Neural cell (in vitro differentiated cells): ENCODE measurements at regions not wholly inside any gene's neighbourhood (a gene's known extent, or its start where the extent isn't known, plus 50 kb on each side); places are given as distances from the start of the nearest gene placed in this dataset.

Experiments used
- H2AFZ ChIP-seq: fragments of 200-600, 300-800 bp; sonication (generic), shearing (Covaris generic); 2 replicates; pipeline ENCODE4 v1.6.0; 2014; ENCODE audit warnings: low read depth, mild to moderate bottlenecking, antibody characterized with exemption, low read length, moderate library complexity
- H3F3A ChIP-seq: fragments of 200-600 bp; shearing (Covaris generic); 2 replicates; pipeline ENCODE4 v1.6.1; 2016; ENCODE audit warnings: mild to moderate bottlenecking, moderate library complexity, mixed read lengths, antibody characterized with exemption, low read length; ENCODE audit not compliant: insufficient read depth, poor library complexity, severe bottlenecking
- H3K27ac ChIP-seq: fragments of 200-600, 300-800 bp; sonication (generic), shearing (Covaris generic); 2 replicates; pipeline ENCODE4 v1.5.1; 2014; ENCODE audit warnings: mild to moderate bottlenecking, low read length, moderate library complexity
- H3K27me3 ChIP-seq: fragments of 300-800, 200-600 bp; sonication (generic), shearing (Covaris generic); 2 replicates; pipeline ENCODE4 v1.6.0; 2014; ENCODE audit warnings: mild to moderate bottlenecking, low read depth, low read length, moderate library complexity; ENCODE audit not compliant: insufficient read depth
- H3K36me3 ChIP-seq: fragments of 300-800, 200-600 bp; sonication (generic), shearing (Covaris generic); 2 replicates; pipeline ENCODE4 v1.5.1; 2014; ENCODE audit warnings: mild to moderate bottlenecking, antibody characterized with exemption, low read length, moderate library complexity; ENCODE audit not compliant: insufficient read depth
- H3K4me2 ChIP-seq: fragments of 300-800, 200-600 bp; sonication (generic), shearing (Covaris generic); 2 replicates; pipeline ENCODE4 v1.6.0; 2014; ENCODE audit warnings: mild to moderate bottlenecking, low read length
- H3K4me3 ChIP-seq: fragments of 300-800, 200-600 bp; sonication (generic), shearing (Covaris generic); 2 replicates; pipeline ENCODE4 v1.5.1; 2014; ENCODE audit warnings: mild to moderate bottlenecking, low read length, moderate library complexity
- H3K79me2 ChIP-seq: fragments of 200-600 bp; shearing (Covaris generic); replicated peaks from 2 replicates; pipeline ENCODE4 v1.6.0; 2014; ENCODE audit warnings: mild to moderate bottlenecking, low read length, moderate library complexity; ENCODE audit not compliant: insufficient read depth
- H3K9ac ChIP-seq: fragments of 300-800, 200-600 bp; sonication (generic), shearing (Covaris generic); 2 replicates; pipeline ENCODE4 v1.6.1; 2016; ENCODE audit warnings: mild to moderate bottlenecking, low read length, mixed read lengths
- H3K9me2 ChIP-seq: fragments of 200-600 bp; shearing (Covaris generic); 2 replicates; pipeline ENCODE4 v1.6.1; 2016; ENCODE audit warnings: mild to moderate bottlenecking, low read length, mixed read lengths; ENCODE audit not compliant: insufficient read depth
- H3K9me3 ChIP-seq: fragments of 200-600, 300-800 bp; sonication (generic), shearing (Covaris generic); 2 replicates; pipeline ENCODE4 v1.6.1; 2016; ENCODE audit warnings: mild to moderate bottlenecking, mixed run types, low read length, moderate library complexity, mixed read lengths
- H4K20me1 ChIP-seq: fragments of 200-600 bp; shearing (Covaris generic); 2 replicates; pipeline ENCODE4 v1.6.1; 2016; ENCODE audit warnings: mild to moderate bottlenecking, mixed run types; ENCODE audit not compliant: insufficient read depth
- EP300 ChIP-seq: fragments of 450-650 bp; conservative IDR thresholded peaks from 2 replicates; pipeline ENCODE4 v1.6.1; 2014; ENCODE audit warnings: antibody characterized with exemption, mild to moderate bottlenecking, moderate library complexity; ENCODE audit not compliant: poor library complexity, severe bottlenecking
- EZH2 ChIP-seq: fragments of 200-600, 300-800 bp; shearing (Covaris generic), sonication (generic); IDR thresholded peaks from 2 replicates; pipeline ENCODE4 v1.6.1; 2014; ENCODE audit warnings: antibody characterized with exemption, low read length, borderline replicate concordance, mild to moderate bottlenecking; ENCODE audit not compliant: insufficient read depth, poor library complexity, severe bottlenecking
- MXI1 ChIP-seq: fragments of 450-650 bp; conservative IDR thresholded peaks from 2 replicates; pipeline ENCODE4 v1.6.1; 2014; ENCODE audit warnings: antibody characterized with exemption, mild to moderate bottlenecking; ENCODE audit not compliant: poor library complexity, severe bottlenecking
- POLR2AphosphoS5 ChIP-seq: IDR thresholded peaks from 2 replicates; pipeline ENCODE4 v1.6.1; 2012
- RAD21 ChIP-seq: fragments of 450-650 bp; conservative IDR thresholded peaks from 2 replicates; pipeline ENCODE4 v1.6.1; 2014; ENCODE audit warnings: antibody characterized with exemption, mild to moderate bottlenecking, moderate library complexity
- SMC3 ChIP-seq: fragments of 450-650 bp; conservative IDR thresholded peaks from 2 replicates; pipeline ENCODE4 v1.6.1; 2014; ENCODE audit warnings: antibody characterized with exemption, mild to moderate bottlenecking, moderate library complexity; ENCODE audit not compliant: poor library complexity
- TAF1 ChIP-seq: IDR thresholded peaks from 2 replicates; pipeline ENCODE4 v1.6.1; 2012; ENCODE audit warnings: low read depth
- TF ChIP-seq, protein P1 (sequence below): fragments of 450-650 bp; IDR thresholded peaks from 2 replicates; pipeline ENCODE4 v1.5.1; 2014; ENCODE audit warnings: antibody characterized with exemption, mild to moderate bottlenecking, moderate library complexity; ENCODE audit not compliant: poor library complexity, severe bottlenecking
- TF ChIP-seq, protein P2 (sequence below): IDR thresholded peaks from 2 replicates; pipeline ENCODE4 v1.6.1; 2012; ENCODE audit warnings: borderline replicate concordance

DNA sequence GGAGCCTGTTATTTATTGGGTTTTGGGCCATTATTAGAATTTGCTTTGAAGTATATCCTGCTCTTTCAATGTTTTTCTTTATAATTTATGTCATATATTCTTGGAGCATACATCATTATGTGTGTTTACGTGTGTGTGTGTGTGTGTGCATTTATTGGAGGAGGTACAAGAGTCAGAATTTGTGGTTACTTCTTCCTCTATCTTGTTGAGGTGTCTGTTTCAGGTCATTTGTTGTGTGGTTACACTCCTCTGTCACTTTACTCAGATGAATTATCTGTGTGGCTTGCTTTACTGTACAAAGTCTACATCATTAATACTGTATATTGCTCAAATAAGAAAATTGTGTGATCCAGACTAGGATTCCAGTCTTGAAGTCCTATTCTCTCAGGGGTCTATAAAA, 1957.4 kb upstream of the TENM3 start:
- H2AFZ ChIP-seq = no peak overlapping the region
- H3K9ac ChIP-seq = no peak overlapping the region
- no peaks in the 10 kb centered on the region for H3K36me3 ChIP-seq
- H3K27ac ChIP-seq = no peak overlapping the region
- no peaks in the 10 kb centered on the region for H4K20me1 ChIP-seq
- TF ChIP-seq TAF1 (no peak), SMC3 (no peak)
- no peak overlapping the region for H3K4me2 ChIP-seq
- H3K9me2 ChIP-seq = no peaks in the 10 kb centered on the region
- no peaks in the 10 kb centered on the region for H3K79me2 ChIP-seq
- H3K9me3 ChIP-seq = no peaks in the 10 kb centered on the region
- H3K27me3 ChIP-seq = no peaks in the 10 kb centered on the region
- no peak overlapping the region for H3K4me3 ChIP-seq
- no peaks in the 10 kb centered on the region for H3F3A ChIP-seq

DNA sequence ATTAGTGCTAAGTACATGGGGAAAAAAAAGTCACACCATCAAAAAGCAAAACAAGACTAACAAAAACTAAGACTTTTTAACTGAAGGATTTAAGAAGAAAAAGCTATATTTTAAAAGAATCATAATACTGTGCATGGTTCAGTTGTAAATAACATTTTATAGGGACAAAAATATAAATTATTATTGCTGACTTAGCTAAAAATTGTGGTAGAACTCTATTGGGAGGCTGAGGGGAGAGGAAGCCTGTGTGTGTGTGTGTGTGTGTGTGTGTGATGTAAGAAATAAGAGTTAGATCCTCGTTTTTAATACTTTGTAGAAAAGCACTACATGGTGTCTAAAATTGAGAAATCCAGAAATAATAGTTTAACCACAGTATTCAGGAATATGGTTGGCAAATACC, 1950.9 kb upstream of the TENM3 start:
- H3K27me3 ChIP-seq = no peaks in the 10 kb centered on the region
- H3K4me3 ChIP-seq = no peak overlapping the region
- H3K36me3 ChIP-seq = no peaks in the 10 kb centered on the region
- no peaks in the 10 kb centered on the region for H3K79me2 ChIP-seq
- no peak overlapping the region for H2AFZ ChIP-seq
- H4K20me1 ChIP-seq = no peaks in the 10 kb centered on the region
- no peaks in the 10 kb centered on the region for H3K9me2 ChIP-seq
- no peak overlapping the region for H3K9ac ChIP-seq
- H3K27ac ChIP-seq = no peak overlapping the region
- no peak for TF ChIP-seq EP300
- no peak for TF ChIP-seq SMC3
- no peak for TF ChIP-seq MXI1
- TF ChIP-seq, protein P1, sequence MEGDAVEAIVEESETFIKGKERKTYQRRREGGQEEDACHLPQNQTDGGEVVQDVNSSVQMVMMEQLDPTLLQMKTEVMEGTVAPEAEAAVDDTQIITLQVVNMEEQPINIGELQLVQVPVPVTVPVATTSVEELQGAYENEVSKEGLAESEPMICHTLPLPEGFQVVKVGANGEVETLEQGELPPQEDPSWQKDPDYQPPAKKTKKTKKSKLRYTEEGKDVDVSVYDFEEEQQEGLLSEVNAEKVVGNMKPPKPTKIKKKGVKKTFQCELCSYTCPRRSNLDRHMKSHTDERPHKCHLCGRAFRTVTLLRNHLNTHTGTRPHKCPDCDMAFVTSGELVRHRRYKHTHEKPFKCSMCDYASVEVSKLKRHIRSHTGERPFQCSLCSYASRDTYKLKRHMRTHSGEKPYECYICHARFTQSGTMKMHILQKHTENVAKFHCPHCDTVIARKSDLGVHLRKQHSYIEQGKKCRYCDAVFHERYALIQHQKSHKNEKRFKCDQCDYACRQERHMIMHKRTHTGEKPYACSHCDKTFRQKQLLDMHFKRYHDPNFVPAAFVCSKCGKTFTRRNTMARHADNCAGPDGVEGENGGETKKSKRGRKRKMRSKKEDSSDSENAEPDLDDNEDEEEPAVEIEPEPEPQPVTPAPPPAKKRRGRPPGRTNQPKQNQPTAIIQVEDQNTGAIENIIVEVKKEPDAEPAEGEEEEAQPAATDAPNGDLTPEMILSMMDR = no peak
- no peak for TF ChIP-seq RAD21
- no peak for TF ChIP-seq POLR2AphosphoS5
- no peaks in the 10 kb centered on the region for H3K9me3 ChIP-seq
- H3F3A ChIP-seq = no peaks in the 10 kb centered on the region
- no peak overlapping the region for H3K4me2 ChIP-seq

DNA sequence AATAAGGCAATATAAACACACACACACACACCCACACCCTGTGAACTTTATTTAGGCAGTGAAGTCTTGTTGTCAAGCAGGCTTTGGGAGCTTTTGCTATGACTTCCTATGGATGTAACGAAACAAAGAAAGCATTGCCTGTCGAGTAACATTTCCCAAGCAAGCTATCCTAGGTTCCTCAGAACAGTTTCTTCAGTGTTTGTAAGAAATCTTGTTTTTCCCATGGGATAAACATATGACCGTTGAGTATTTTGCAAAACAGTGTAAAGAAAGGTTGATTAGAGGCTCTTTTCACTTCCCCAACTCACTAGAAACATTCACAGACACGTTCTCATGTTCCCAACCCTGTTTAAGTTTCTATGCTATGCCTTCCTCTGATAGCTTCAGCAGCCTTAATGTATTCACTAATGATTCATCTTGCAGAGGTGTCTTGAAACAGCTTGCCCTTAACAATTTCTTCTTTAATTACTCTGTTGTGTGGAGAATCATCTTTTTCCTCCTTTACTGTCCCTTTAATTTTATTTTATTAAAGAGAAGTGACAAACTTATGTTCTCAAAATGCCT, 1947.1 kb upstream of the TENM3 start:
- Histone ChIP-seq H2AFZ (no peak overlapping the region), H3K9me2 (no peaks in the 10 kb centered on the region), H3K27ac (no peak overlapping the region), H4K20me1 (no peaks in the 10 kb centered on the region), H3K36me3 (no peaks in the 10 kb centered on the region), H3K9me3 (no peaks in the 10 kb centered on the region), H3K79me2 (no peaks in the 10 kb centered on the region), H3K9ac (no peak overlapping the region), H3K4me3 (no peak overlapping the region), H3K27me3 (no peaks in the 10 kb centered on the region), H3K4me2 (no peak overlapping the region), H3F3A (no peaks in the 10 kb centered on the region)
- TF ChIP-seq MXI1 (no peak), TAF1 (no peak), RAD21 (no peak), EZH2 (no peak), EP300 (no peak), POLR2AphosphoS5 (no peak), SMC3 (no peak)
- TF ChIP-seq, protein P1 = no peak
- TF ChIP-seq, protein P2, sequence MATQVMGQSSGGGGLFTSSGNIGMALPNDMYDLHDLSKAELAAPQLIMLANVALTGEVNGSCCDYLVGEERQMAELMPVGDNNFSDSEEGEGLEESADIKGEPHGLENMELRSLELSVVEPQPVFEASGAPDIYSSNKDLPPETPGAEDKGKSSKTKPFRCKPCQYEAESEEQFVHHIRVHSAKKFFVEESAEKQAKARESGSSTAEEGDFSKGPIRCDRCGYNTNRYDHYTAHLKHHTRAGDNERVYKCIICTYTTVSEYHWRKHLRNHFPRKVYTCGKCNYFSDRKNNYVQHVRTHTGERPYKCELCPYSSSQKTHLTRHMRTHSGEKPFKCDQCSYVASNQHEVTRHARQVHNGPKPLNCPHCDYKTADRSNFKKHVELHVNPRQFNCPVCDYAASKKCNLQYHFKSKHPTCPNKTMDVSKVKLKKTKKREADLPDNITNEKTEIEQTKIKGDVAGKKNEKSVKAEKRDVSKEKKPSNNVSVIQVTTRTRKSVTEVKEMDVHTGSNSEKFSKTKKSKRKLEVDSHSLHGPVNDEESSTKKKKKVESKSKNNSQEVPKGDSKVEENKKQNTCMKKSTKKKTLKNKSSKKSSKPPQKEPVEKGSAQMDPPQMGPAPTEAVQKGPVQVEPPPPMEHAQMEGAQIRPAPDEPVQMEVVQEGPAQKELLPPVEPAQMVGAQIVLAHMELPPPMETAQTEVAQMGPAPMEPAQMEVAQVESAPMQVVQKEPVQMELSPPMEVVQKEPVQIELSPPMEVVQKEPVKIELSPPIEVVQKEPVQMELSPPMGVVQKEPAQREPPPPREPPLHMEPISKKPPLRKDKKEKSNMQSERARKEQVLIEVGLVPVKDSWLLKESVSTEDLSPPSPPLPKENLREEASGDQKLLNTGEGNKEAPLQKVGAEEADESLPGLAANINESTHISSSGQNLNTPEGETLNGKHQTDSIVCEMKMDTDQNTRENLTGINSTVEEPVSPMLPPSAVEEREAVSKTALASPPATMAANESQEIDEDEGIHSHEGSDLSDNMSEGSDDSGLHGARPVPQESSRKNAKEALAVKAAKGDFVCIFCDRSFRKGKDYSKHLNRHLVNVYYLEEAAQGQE = no peak
